HepG2 (cell line): ENCODE measurements at regions not wholly inside any gene's neighbourhood (a gene's known extent, or its start where the extent isn't known, plus 50 kb on each side); places are given as distances from the start of the nearest gene placed in this dataset.

Experiments
- ATF5 ChIP-seq: sonication (generic); formaldehyde crosslinking; IDR thresholded peaks from 2 replicates; pipeline ENCODE4 v1.4.0; 2020; ENCODE audit warnings: mild to moderate bottlenecking, low read depth, missing genetic modification reagents
- DNMT1 ChIP-seq: sonication (generic); formaldehyde crosslinking; IDR thresholded peaks from 2 replicates; pipeline ENCODE4 v1.5.1; 2020; ENCODE audit warnings: mild to moderate bottlenecking, missing genetic modification reagents
- MED8 ChIP-seq: sonication (generic); formaldehyde crosslinking; IDR thresholded peaks from 2 replicates; pipeline ENCODE4 v1.8.1; 2023; ENCODE audit warnings: mild to moderate bottlenecking, missing genetic modification reagents; ENCODE audit not compliant: insufficient replicate concordance
- NFE2L2 ChIP-seq: fragments of 150-350 bp; IDR thresholded peaks from 2 replicates; pipeline ENCODE4 v1.6.1; 2014; ENCODE audit warnings: low read length
- NRL ChIP-seq: sonication (generic); formaldehyde crosslinking; IDR thresholded peaks from 2 replicates; pipeline ENCODE4 v1.5.0; 2020; ENCODE audit warnings: missing genetic modification reagents, mild to moderate bottlenecking, moderate library complexity, borderline replicate concordance
- PPARG ChIP-seq: conservative IDR thresholded peaks from 2 replicates; pipeline ENCODE4 v1.6.1; 2016; ENCODE audit warnings: missing biosample characterization, missing genetic modification reagents
- RAD21 ChIP-seq: fragments of 450-650 bp; formaldehyde crosslinking; IDR thresholded peaks from 2 replicates; pipeline ENCODE4 v1.5.0; 2020; ENCODE audit warnings: mild to moderate bottlenecking
- SRSF1 ChIP-seq: fragments of 200-400 bp; formaldehyde crosslinking; optimal IDR thresholded peaks from 2 replicates; pipeline ENCODE3; 2017; ENCODE audit warnings: mild to moderate bottlenecking, low read depth, low read length, moderate library complexity
- TBX3 ChIP-seq: fragments of 450-650 bp; IDR thresholded peaks from 2 replicates; pipeline ENCODE4 v1.6.1; 2017; ENCODE audit warnings: antibody characterized with exemption, mild to moderate bottlenecking, inconsistent platforms, borderline replicate concordance
- TERF1 ChIP-seq: sonication (generic); formaldehyde crosslinking; IDR thresholded peaks from 2 replicates; pipeline ENCODE4 v1.8.0; 2022; ENCODE audit warnings: mild to moderate bottlenecking, missing genetic modification reagents, moderate library complexity
- TOE1 ChIP-seq: sonication (generic); formaldehyde crosslinking; IDR thresholded peaks from 2 replicates; pipeline ENCODE4 v1.4.0; 2020; ENCODE audit warnings: mild to moderate bottlenecking, missing genetic modification reagents
- ZNF674 ChIP-seq: sonication (generic); formaldehyde crosslinking; IDR thresholded peaks from 2 replicates; pipeline ENCODE4 v1.5.0; 2020; ENCODE audit warnings: low read depth, mild to moderate bottlenecking, missing genetic modification reagents
- TF ChIP-seq, protein P1 (sequence below): sonication (generic); formaldehyde crosslinking; IDR thresholded peaks from 2 replicates; pipeline ENCODE4 v1.4.0; 2020; ENCODE audit warnings: mild to moderate bottlenecking, low read depth, missing genetic modification reagents

DNA sequence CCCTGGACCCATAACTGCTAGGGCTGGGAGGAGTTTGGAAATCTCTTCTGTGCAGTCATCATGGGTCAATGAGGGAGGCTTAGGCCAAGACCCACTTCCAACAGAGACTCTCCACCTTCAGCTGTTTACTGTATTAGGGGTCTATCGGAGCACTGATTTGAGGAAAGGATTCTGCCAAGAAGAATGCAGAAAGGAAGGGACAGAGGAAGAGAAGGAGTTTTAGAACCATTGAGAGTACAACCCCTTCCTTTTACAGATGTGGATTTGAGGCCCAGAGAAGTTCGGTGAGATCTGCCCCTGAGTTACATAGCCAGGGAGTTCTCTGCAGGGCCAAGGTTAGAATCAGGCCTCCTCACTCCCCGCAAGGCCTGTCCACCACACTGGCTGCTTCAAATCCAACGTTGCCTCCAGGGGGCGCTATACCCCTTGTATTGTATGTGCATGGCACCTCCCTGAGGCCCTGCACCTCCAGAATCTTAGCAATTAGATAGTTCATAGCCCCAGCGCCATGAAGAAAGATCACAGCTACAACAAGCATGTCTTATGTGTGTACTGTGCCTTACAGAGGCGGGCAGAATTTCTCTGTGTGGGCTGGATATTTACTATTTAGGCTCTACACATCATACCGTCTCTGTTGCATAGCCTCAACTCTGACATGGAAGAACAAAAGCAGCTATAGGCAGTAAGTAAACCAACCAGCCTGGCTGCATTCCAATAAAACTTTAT is 246.8 kb downstream of the SKIDA1 start (continued):
- TF ChIP-seq, protein P1, sequence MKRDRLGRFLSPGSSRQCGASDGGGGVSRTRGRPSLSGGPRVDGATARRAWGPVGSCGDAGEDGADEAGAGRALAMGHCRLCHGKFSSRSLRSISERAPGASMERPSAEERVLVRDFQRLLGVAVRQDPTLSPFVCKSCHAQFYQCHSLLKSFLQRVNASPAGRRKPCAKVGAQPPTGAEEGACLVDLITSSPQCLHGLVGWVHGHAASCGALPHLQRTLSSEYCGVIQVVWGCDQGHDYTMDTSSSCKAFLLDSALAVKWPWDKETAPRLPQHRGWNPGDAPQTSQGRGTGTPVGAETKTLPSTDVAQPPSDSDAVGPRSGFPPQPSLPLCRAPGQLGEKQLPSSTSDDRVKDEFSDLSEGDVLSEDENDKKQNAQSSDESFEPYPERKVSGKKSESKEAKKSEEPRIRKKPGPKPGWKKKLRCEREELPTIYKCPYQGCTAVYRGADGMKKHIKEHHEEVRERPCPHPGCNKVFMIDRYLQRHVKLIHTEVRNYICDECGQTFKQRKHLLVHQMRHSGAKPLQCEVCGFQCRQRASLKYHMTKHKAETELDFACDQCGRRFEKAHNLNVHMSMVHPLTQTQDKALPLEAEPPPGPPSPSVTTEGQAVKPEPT (CRISPR knock-in tag) = peak; percentile 59; the same call in 1 of the 2 replicates
- TF ChIP-seq TBX3 = no peak
- no peak for TF ChIP-seq SRSF1
- no peak for TF ChIP-seq NFE2L2
- no peak for TF ChIP-seq DNMT1 (CRISPR knock-in tag)
- no peak for TF ChIP-seq ZNF674 (CRISPR knock-in tag)
- no peak for TF ChIP-seq TERF1 (CRISPR knock-in tag)
- TF ChIP-seq RAD21 (CRISPR knock-in tag) = peak; percentile 92
- no peak for TF ChIP-seq MED8 (CRISPR knock-in tag)
- no peak for TF ChIP-seq ATF5 (CRISPR knock-in tag)
- TF ChIP-seq PPARG (CRISPR knock-in tag) = 0 out of 2 replicates have a peak, but pooled peaks have one; percentile 33
- TF ChIP-seq NRL = no peak
- no peak for TF ChIP-seq TOE1 (CRISPR knock-in tag)
